ENCODE measurements at regions not wholly inside any gene's neighbourhood (a gene's known extent, or its start where the extent isn't known, plus 50 kb on each side); places are given as distances from the start of the nearest gene placed in this dataset.

GRCh38 chr6:26204332-26205160, 117.3 kb downstream of the HFE start:
- Histone ChIP-seq H3K27me3 (ENCODE audit: insufficient read depth, low read length) (no peaks in the 10 kb centered on the region), H3K4me1 (ENCODE audit: insufficient read depth, low read length) (peaks cover 32% of the 10 kb centered on the region), H3K36me3 (ENCODE audit: insufficient read depth, low read length) (no peaks in the 10 kb centered on the region), H3K4me3 (ENCODE audit: low read length) (peak overlapping the region; percentile 83), H2AFZ (ENCODE audit: low read depth, low read length) (peak overlapping the region; percentile 2), H3K9me3 (ENCODE audit: low read length) (no peaks in the 10 kb centered on the region)

- peak overlapping the region; percentile 83 for H3K4me3 ChIP-seq (ENCODE audit: low read length)
- peaks cover 26% of the 10 kb centered on the region for H3K4me1 ChIP-seq (ENCODE audit: insufficient read depth, low read length)
- H3K9me3 ChIP-seq (ENCODE audit: low read length), result no peaks in the 10 kb centered on the region
- H3K36me3 ChIP-seq (ENCODE audit: insufficient read depth, low read length), result no peaks in the 10 kb centered on the region
- H2AFZ ChIP-seq (ENCODE audit: low read depth, low read length), result no peak overlapping the region
- H3K27me3 ChIP-seq (ENCODE audit: insufficient read depth, low read length), result no peaks in the 10 kb centered on the region
These were observed 118.0 kb downstream of the HFE start for GRCh38 chr6:26205161-26205624.

- Histone ChIP-seq H3K4me3 (ENCODE audit: low read length) (peak overlapping the region; percentile 83), H3K4me1 (ENCODE audit: insufficient read depth, low read length) (peaks cover 24% of the 10 kb centered on the region), H3K27me3 (ENCODE audit: insufficient read depth, low read length) (no peaks in the 10 kb centered on the region)
These were observed 118.7 kb downstream of the HFE start for GRCh38 chr6:26205625-26206574.

GRCh38 chr6:26206868-26207801, 119.9 kb downstream of the HFE start:
- Histone ChIP-seq H2AFZ (ENCODE audit: low read depth, low read length) (no peak overlapping the region), H3K36me3 (ENCODE audit: insufficient read depth, low read length) (no peaks in the 10 kb centered on the region), H3K4me3 (ENCODE audit: low read length) (peak overlapping the region; percentile 83), H3K27me3 (ENCODE audit: insufficient read depth, low read length) (no peaks in the 10 kb centered on the region), H3K9me3 (ENCODE audit: low read length) (no peaks in the 10 kb centered on the region), H3K4me1 (ENCODE audit: insufficient read depth, low read length) (peaks cover 24% of the 10 kb centered on the region)

More at GRCh38 chr6:26205625-26206574, 118.7 kb downstream of the HFE start:
- H3K9me3 ChIP-seq (ENCODE audit: low read length), result no peaks in the 10 kb centered on the region
- H2AFZ ChIP-seq (ENCODE audit: low read depth, low read length), result no peak overlapping the region
- H3K36me3 ChIP-seq (ENCODE audit: insufficient read depth, low read length), result no peaks in the 10 kb centered on the region

GRCh38 chr6:26211963-26212362, 124.7 kb downstream of the HFE start:
- no peaks in the 10 kb centered on the region for H3K36me3 ChIP-seq (ENCODE audit: insufficient read depth, low read length)
- no peaks in the 10 kb centered on the region for H3K27me3 ChIP-seq (ENCODE audit: insufficient read depth, low read length)
- no peaks in the 10 kb centered on the region for H3K9me3 ChIP-seq (ENCODE audit: low read length)
- no peak overlapping the region for H2AFZ ChIP-seq (ENCODE audit: low read depth, low read length)
- no peak overlapping the region for H3K4me3 ChIP-seq (ENCODE audit: low read length)
- peaks cover 16% of the 10 kb centered on the region for H3K4me1 ChIP-seq (ENCODE audit: insufficient read depth, low read length)

- Histone ChIP-seq H3K4me1 (ENCODE audit: insufficient read depth, low read length) (peaks cover 10% of the 10 kb centered on the region), H2AFZ (ENCODE audit: low read depth, low read length) (no peak overlapping the region), H3K27me3 (ENCODE audit: insufficient read depth, low read length) (no peaks in the 10 kb centered on the region), H3K36me3 (ENCODE audit: insufficient read depth, low read length) (no peaks in the 10 kb centered on the region), H3K9me3 (ENCODE audit: low read length) (no peaks in the 10 kb centered on the region), H3K4me3 (ENCODE audit: low read length) (no peak overlapping the region)
These were observed 126.3 kb downstream of the HFE start for GRCh38 chr6:26213334-26214075.

GRCh38 chr6:26214803-26215584, 127.8 kb downstream of the HFE start:
- H3K9me3 ChIP-seq (ENCODE audit: low read length), result no peaks in the 10 kb centered on the region
- H3K36me3 ChIP-seq (ENCODE audit: insufficient read depth, low read length), result no peaks in the 10 kb centered on the region
- H3K27me3 ChIP-seq (ENCODE audit: insufficient read depth, low read length), result no peaks in the 10 kb centered on the region
- no peak overlapping the region for H2AFZ ChIP-seq (ENCODE audit: low read depth, low read length)
- H3K4me1 ChIP-seq (ENCODE audit: insufficient read depth, low read length), result peaks cover 10% of the 10 kb centered on the region
- peak overlapping the region; percentile 53 for H3K4me3 ChIP-seq (ENCODE audit: low read length)

GRCh38 chr6:26215585-26216358, 128.5 kb downstream of the HFE start:
- H3K9me3 ChIP-seq (ENCODE audit: low read length), result no peaks in the 10 kb centered on the region
- H3K4me3 ChIP-seq (ENCODE audit: low read length), result peak overlapping the region; percentile 53
- no peaks in the 10 kb centered on the region for H3K36me3 ChIP-seq (ENCODE audit: insufficient read depth, low read length)
- H3K27me3 ChIP-seq (ENCODE audit: insufficient read depth, low read length), result no peaks in the 10 kb centered on the region
- H3K4me1 ChIP-seq (ENCODE audit: insufficient read depth, low read length), result peaks cover 10% of the 10 kb centered on the region
- H2AFZ ChIP-seq (ENCODE audit: low read depth, low read length), result no peak overlapping the region

- Histone ChIP-seq H3K27me3 (ENCODE audit: insufficient read depth, low read length) (no peaks in the 10 kb centered on the region), H2AFZ (ENCODE audit: low read depth, low read length) (no peak overlapping the region), H3K4me3 (ENCODE audit: low read length) (peak overlapping the region; percentile 78), H3K36me3 (ENCODE audit: insufficient read depth, low read length) (no peaks in the 10 kb centered on the region), H3K4me1 (ENCODE audit: insufficient read depth, low read length) (peaks cover 10% of the 10 kb centered on the region), H3K9me3 (ENCODE audit: low read length) (no peaks in the 10 kb centered on the region)
These were observed 129.2 kb downstream of the HFE start for GRCh38 chr6:26216359-26216885.

- Histone ChIP-seq H3K4me1 (ENCODE audit: insufficient read depth, low read length) (peaks cover 10% of the 10 kb centered on the region), H3K9me3 (ENCODE audit: low read length) (no peaks in the 10 kb centered on the region), H3K4me3 (ENCODE audit: low read length) (peak overlapping the region; percentile 78), H3K36me3 (ENCODE audit: insufficient read depth, low read length) (no peaks in the 10 kb centered on the region), H2AFZ (ENCODE audit: low read depth, low read length) (peak overlapping the region; percentile 15), H3K27me3 (ENCODE audit: insufficient read depth, low read length) (no peaks in the 10 kb centered on the region)
These were observed 129.9 kb downstream of the HFE start for GRCh38 chr6:26216886-26217713.

Measured in neuron (in vitro differentiated cells).